CD4-positive, CD25-positive, alpha-beta regulatory T cell (primary cell): ENCODE measurements at regions not wholly inside any gene's neighbourhood (a gene's known extent, or its start where the extent isn't known, plus 50 kb on each side); places are given as distances from the start of the nearest gene placed in this dataset.
"Not testable (repeated sequence)": the region's sequence is repeated elsewhere in the genome, so short reads cannot be mapped to it uniquely, and the experiment has no call there.

Source experiments
- ATAC-seq, 2 donors: fragments of 150-1000 bp; cut with Tn5 transposase; one replicate each; pipeline ENCODE4 v1.10.0; 2021; ENCODE audit warnings: low read depth in 2 of 2, moderate number of reproducible peaks in 2 of 2, moderate library complexity in 1 of 2
- DNase-seq, 3 donors: peaks; one replicate each; pipeline versions ENCODE4 v3.0.0 to v3.0.0-alpha.2; 2012 to 2022; ENCODE audit warnings: mixed read lengths in 1 of 3
- H3K27ac ChIP-seq: one replicate; pipeline ENCODE4 v1.7.0; 2013; ENCODE audit warnings: mild to moderate bottlenecking, low read length; ENCODE audit not compliant: insufficient read depth, poor library complexity, severe bottlenecking
- H3K27me3 ChIP-seq: one replicate; pipeline ENCODE4 v1.7.0; 2013; ENCODE audit warnings: low read length; ENCODE audit not compliant: control insufficient read depth, insufficient read depth
- H3K36me3 ChIP-seq: one replicate; pipeline ENCODE4 v1.7.0; 2013; ENCODE audit warnings: mild to moderate bottlenecking, low read length, moderate library complexity; ENCODE audit not compliant: control insufficient read depth, insufficient read depth
- H3K4me1 ChIP-seq: 2 replicates; pipeline ENCODE4 v1.7.0; 2013; ENCODE audit warnings: mild to moderate bottlenecking, low read length; ENCODE audit not compliant: insufficient read depth, control insufficient read depth, poor library complexity, severe bottlenecking
- H3K4me3 ChIP-seq: one replicate; pipeline ENCODE4 v1.7.0; 2013; ENCODE audit warnings: low read depth, mild to moderate bottlenecking, low read length, moderate library complexity
- H3K9me3 ChIP-seq, 2 experiments: 1 replicate in 1 of 2; 2 replicates in 1 of 2; pipeline ENCODE4 v1.7.0; 2013; ENCODE audit warnings: low read length in 2 of 2, mild to moderate bottlenecking in 1 of 2, moderate library complexity in 1 of 2; ENCODE audit not compliant: control insufficient read depth in 2 of 2
- H3K27ac Mint-ChIP-seq, 3 donors: one replicate each; pipeline ENCODE4 v1.8.0; 2020 to 2022; ENCODE audit warnings: mild to moderate bottlenecking in 3 of 3, mixed read lengths in 3 of 3, moderate library complexity in 2 of 3
- H3K27me3 Mint-ChIP-seq: one replicate; pipeline ENCODE4 v1.8.0; 2022; ENCODE audit warnings: mild to moderate bottlenecking, mixed read lengths
- H3K36me3 Mint-ChIP-seq: one replicate; pipeline ENCODE4 v1.8.0; 2020; ENCODE audit warnings: mixed read lengths
- H3K4me1 Mint-ChIP-seq, 4 donors: one replicate each; pipeline ENCODE4 v1.8.0; 2020 to 2022; ENCODE audit warnings: mixed read lengths in 4 of 4, mild to moderate bottlenecking in 1 of 4
- H3K4me3 Mint-ChIP-seq, 4 donors: one replicate each; pipeline ENCODE4 v1.8.0; 2020 to 2022; ENCODE audit warnings: mild to moderate bottlenecking in 4 of 4, mixed read lengths in 4 of 4, moderate library complexity in 3 of 4
- H3K9me3 Mint-ChIP-seq, 7 donors: one replicate each; pipeline ENCODE4 v1.8.0; 2020 to 2022; ENCODE audit warnings: mixed read lengths in 7 of 7, mild to moderate bottlenecking in 3 of 7, moderate library complexity in 2 of 7

- Histone ChIP-seq H3K27ac (no peak overlapping the region), H3K4me3 (no peak overlapping the region), H3K4me1 (no peaks in the 10 kb centered on the region), H3K27me3 (no peaks in the 10 kb centered on the region), H3K36me3 (no peaks in the 10 kb centered on the region), H3K9me3 (no peaks in the 10 kb centered on the region)
- no peaks in the 10 kb centered on the region for H3K27me3 Mint-ChIP-seq
- peaks cover 0 to 11% (median 3%) of the 10 kb centered on the region in 7 donors for H3K9me3 Mint-ChIP-seq
- H3K36me3 Mint-ChIP-seq: no peaks in the 10 kb centered on the region
- H3K27ac Mint-ChIP-seq: no peak overlapping the region
- no peak for DNase-seq
- ATAC-seq: no peak
- no peak overlapping the region for H3K4me3 Mint-ChIP-seq
- no peaks in the 10 kb centered on the region for H3K4me1 Mint-ChIP-seq
These were observed 841.9 kb downstream of the TMTC2 start for GRCh38 chr12:83528571-83528970.

GRCh38 chr12:83527810-83528209 is 841.1 kb downstream of the TMTC2 start:
- H3K36me3 ChIP-seq: no peaks in the 10 kb centered on the region
- DNase-seq: no peak
- no peak overlapping the region for H3K4me3 Mint-ChIP-seq
- H3K9me3 ChIP-seq: no peaks in the 10 kb centered on the region
- H3K27me3 Mint-ChIP-seq: no peaks in the 10 kb centered on the region
- no peak for ATAC-seq
- no peaks in the 10 kb centered on the region for H3K4me1 ChIP-seq
- no peak overlapping the region for H3K27ac ChIP-seq
- no peaks in the 10 kb centered on the region for H3K36me3 Mint-ChIP-seq
- no peaks in the 10 kb centered on the region for H3K27me3 ChIP-seq
- H3K4me1 Mint-ChIP-seq: no peaks in the 10 kb centered on the region
- H3K9me3 Mint-ChIP-seq: peaks cover 0 to 16% (median 5%) of the 10 kb centered on the region in 7 donors
- no peak overlapping the region for H3K4me3 ChIP-seq
- H3K27ac Mint-ChIP-seq: no peak overlapping the region

GRCh38 chr12:83515306-83516026 is 828.8 kb downstream of the TMTC2 start:
- Histone ChIP-seq H3K4me3 (no peak overlapping the region), H3K36me3 (no peaks in the 10 kb centered on the region), H3K9me3 (no peaks in the 10 kb centered on the region), H3K27me3 (no peaks in the 10 kb centered on the region), H3K4me1 (no peaks in the 10 kb centered on the region), H3K27ac (no peak overlapping the region)
- DNase-seq: no peak
- Mint-ChIP-seq H3K4me3 (no peak overlapping the region), H3K4me1 (no peaks in the 10 kb centered on the region), H3K27me3 (no peaks in the 10 kb centered on the region), H3K27ac (no peak overlapping the region), H3K36me3 (no peaks in the 10 kb centered on the region), H3K9me3 (peaks cover 0 to 5% (median 0%) of the 10 kb centered on the region in 7 donors)
- ATAC-seq: no peak

- Mint-ChIP-seq H3K27ac (no peak overlapping the region), H3K27me3 (no peaks in the 10 kb centered on the region), H3K4me3 (no peak overlapping the region), H3K9me3 (peaks cover 0 to 5% (median 0%) of the 10 kb centered on the region in 7 donors), H3K4me1 (no peaks in the 10 kb centered on the region), H3K36me3 (no peaks in the 10 kb centered on the region)
- Histone ChIP-seq H3K4me1 (no peaks in the 10 kb centered on the region), H3K9me3 (no peaks in the 10 kb centered on the region), H3K36me3 (no peaks in the 10 kb centered on the region), H3K4me3 (no peak overlapping the region), H3K27me3 (no peaks in the 10 kb centered on the region), H3K27ac (no peak overlapping the region)
- DNase-seq (no peak), ATAC-seq (no peak)
These were observed 827.7 kb downstream of the TMTC2 start for GRCh38 chr12:83514372-83514771.

GRCh38 chr12:83506841-83507240 is 820.1 kb downstream of the TMTC2 start:
- Mint-ChIP-seq H3K9me3 (peaks cover 0 to 8% (median 0%) of the 10 kb centered on the region in 7 donors), H3K27me3 (no peaks in the 10 kb centered on the region), H3K4me1 (no peaks in the 10 kb centered on the region), H3K4me3 (no peak overlapping the region), H3K36me3 (no peaks in the 10 kb centered on the region), H3K27ac (no peak overlapping the region)
- Histone ChIP-seq H3K36me3 (no peaks in the 10 kb centered on the region), H3K4me1 (no peaks in the 10 kb centered on the region), H3K27ac (no peak overlapping the region), H3K4me3 (no peak overlapping the region), H3K27me3 (no peaks in the 10 kb centered on the region), H3K9me3 (no peaks in the 10 kb centered on the region)
- ATAC-seq (no peak), DNase-seq (no peak)

- H3K36me3 Mint-ChIP-seq: no peaks in the 10 kb centered on the region
- Histone ChIP-seq H3K27me3 (no peaks in the 10 kb centered on the region), H3K4me3 (no peak overlapping the region), H3K9me3 (no peaks in the 10 kb centered on the region), H3K27ac (no peak overlapping the region), H3K4me1 (no peaks in the 10 kb centered on the region), H3K36me3 (no peaks in the 10 kb centered on the region)
- no peak for DNase-seq
- no peak for ATAC-seq
- H3K4me3 Mint-ChIP-seq: no peak overlapping the region
- H3K27ac Mint-ChIP-seq: no peak overlapping the region
- no peaks in the 10 kb centered on the region for H3K4me1 Mint-ChIP-seq
- peaks cover 0 to 10% (median 0%) of the 10 kb centered on the region in 7 donors for H3K9me3 Mint-ChIP-seq
- no peaks in the 10 kb centered on the region for H3K27me3 Mint-ChIP-seq
These were observed 818.9 kb downstream of the TMTC2 start for GRCh38 chr12:83505586-83505985.

GRCh38 chr12:83499894-83500293 is 813.2 kb downstream of the TMTC2 start:
- not testable (repeated sequence) for H3K27ac ChIP-seq, ATAC-seq, H3K4me1 ChIP-seq, H3K27ac Mint-ChIP-seq, H3K4me1 Mint-ChIP-seq, H3K4me3 ChIP-seq, H3K36me3 ChIP-seq, H3K36me3 Mint-ChIP-seq, H3K27me3 Mint-ChIP-seq, H3K27me3 ChIP-seq, DNase-seq, H3K4me3 Mint-ChIP-seq, H3K9me3 ChIP-seq
- peaks cover 0 to 11% (median 1%) of the 10 kb centered on the region in 7 donors for H3K9me3 Mint-ChIP-seq

GRCh38 chr12:83477696-83478095 is 791.0 kb downstream of the TMTC2 start:
- Mint-ChIP-seq H3K27me3 (no peaks in the 10 kb centered on the region), H3K4me3 (no peak overlapping the region), H3K4me1 (no peaks in the 10 kb centered on the region), H3K9me3 (peaks cover 0 to 6% (median 2%) of the 10 kb centered on the region in 7 donors), H3K27ac (no peak overlapping the region), H3K36me3 (no peaks in the 10 kb centered on the region)
- H3K4me1 ChIP-seq: no peaks in the 10 kb centered on the region
- H3K27me3 ChIP-seq: no peaks in the 10 kb centered on the region
- DNase-seq (no peak), ATAC-seq (no peak)
- no peak overlapping the region for H3K4me3 ChIP-seq
- no peak overlapping the region for H3K27ac ChIP-seq
- no peaks in the 10 kb centered on the region for H3K9me3 ChIP-seq
- no peaks in the 10 kb centered on the region for H3K36me3 ChIP-seq
